K562 (cell line): ENCODE measurements at regions not wholly inside any gene's neighbourhood (a gene's known extent, or its start where the extent isn't known, plus 50 kb on each side); places are given as distances from the start of the nearest gene placed in this dataset.
"Not testable (repeated sequence)": the region's sequence is repeated elsewhere in the genome, so short reads cannot be mapped to it uniquely, and the experiment has no call there.

Source experiments
- ARID4B ChIP-seq: sonication (generic); formaldehyde crosslinking; IDR thresholded peaks from 2 replicates; pipeline ENCODE4 v1.8.0; 2022; ENCODE audit warnings: mild to moderate bottlenecking, missing genetic modification reagents
- NFYB ChIP-seq: IDR thresholded peaks from 2 replicates; pipeline ENCODE4 v1.6.1; 2011; ENCODE audit warnings: mild to moderate bottlenecking, moderate library complexity; ENCODE audit not compliant: insufficient read length; ENCODE audit errors: extremely low read depth
- PPARD ChIP-seq: fragments of 250-450 bp; sonication (Bioruptor Pico); IDR thresholded peaks from 2 replicates; pipeline ENCODE4 v1.8.0; 2022; ENCODE audit warnings: inconsistent platforms, mild to moderate bottlenecking, moderate library complexity
- SMC3 ChIP-seq: conservative IDR thresholded peaks from 2 replicates; pipeline ENCODE4 v1.6.1; 2011; ENCODE audit warnings: low read depth, low read length, improper control_type of control experiment; ENCODE audit not compliant: insufficient read depth
- USF1 ChIP-seq: sonication (generic); formaldehyde crosslinking; IDR thresholded peaks from 2 replicates; pipeline ENCODE4 v1.9.0; 2022; ENCODE audit warnings: mild to moderate bottlenecking, missing genetic modification reagents

GRCh38 chr2:111258318-111258717 is 137.6 kb downstream of the BCL2L11 start:
- not testable (repeated sequence) for TF ChIP-seq NFYB; USF1 (CRISPR knock-in tag); PPARD; SMC3; ARID4B
